ENCODE measurements at regions not wholly inside any gene's neighbourhood (a gene's known extent, or its start where the extent isn't known, plus 50 kb on each side); places are given as distances from the start of the nearest gene placed in this dataset.

GRCh38 chr14:101355284-101355683 lies 206.0 kb upstream of the DIO3 start:
- TF ChIP-seq ZFX (IDR thresholded peaks at IDR 0.05; ENCODE audit: borderline replicate concordance), result no peak
- TF ChIP-seq CTCF (IDR thresholded peaks at IDR 0.05), result no peak
- H3K27ac ChIP-seq, result no peak overlapping the region

GRCh38 chr14:101357038-101357437 lies 204.3 kb upstream of the DIO3 start:
- no peak for TF ChIP-seq ZFX (IDR thresholded peaks at IDR 0.05; ENCODE audit: borderline replicate concordance)
- TF ChIP-seq CTCF (IDR thresholded peaks at IDR 0.05), result no peak
- H3K27ac ChIP-seq, result no peak overlapping the region

DNA sequence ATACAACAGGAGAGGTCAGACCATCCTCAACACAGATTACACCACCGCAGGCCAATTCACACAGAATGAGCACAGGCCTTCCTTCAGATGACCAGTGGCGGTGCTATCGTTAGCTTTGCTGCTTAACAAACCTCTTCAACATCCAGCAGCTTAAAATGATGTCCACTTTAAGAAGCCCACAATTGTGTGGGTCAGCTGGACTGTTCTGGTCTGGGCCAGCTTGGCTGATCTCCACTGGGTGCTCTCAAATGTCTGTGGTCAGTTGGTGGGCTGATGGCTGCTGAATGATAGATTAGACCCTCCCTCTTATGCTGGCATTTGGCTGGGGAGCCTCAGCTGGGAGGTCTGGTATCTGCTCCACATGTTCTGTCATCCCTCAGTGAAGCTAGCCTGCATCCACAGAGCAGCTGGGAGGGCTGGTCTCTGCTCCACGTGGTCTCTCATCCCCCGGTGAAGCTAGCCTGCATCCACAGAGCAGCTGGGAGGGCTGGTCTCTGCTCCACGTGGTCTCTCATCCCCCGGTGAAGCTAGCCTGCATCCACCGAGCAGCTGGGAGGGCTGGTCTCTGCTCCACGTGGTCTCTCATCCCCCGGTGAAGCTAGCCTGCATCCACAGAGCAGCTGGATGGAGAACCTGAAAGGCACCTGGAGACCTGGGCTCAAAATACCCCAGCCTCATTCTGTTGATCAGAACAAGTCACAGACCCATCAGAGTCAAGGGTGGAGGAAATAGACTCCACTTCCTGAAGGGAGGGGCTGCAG lies 203.6 kb upstream of the DIO3 start:
- H3K27ac ChIP-seq, result no peak overlapping the region
- TF ChIP-seq ZFX (IDR thresholded peaks at IDR 0.05; ENCODE audit: borderline replicate concordance) (no peak), CTCF (IDR thresholded peaks at IDR 0.05) (no peak)

GRCh38 chr14:101358320-101359125 lies 202.8 kb upstream of the DIO3 start:
- TF ChIP-seq CTCF (IDR thresholded peaks at IDR 0.05) (no peak), ZFX (IDR thresholded peaks at IDR 0.05; ENCODE audit: borderline replicate concordance) (no peak)

DNA sequence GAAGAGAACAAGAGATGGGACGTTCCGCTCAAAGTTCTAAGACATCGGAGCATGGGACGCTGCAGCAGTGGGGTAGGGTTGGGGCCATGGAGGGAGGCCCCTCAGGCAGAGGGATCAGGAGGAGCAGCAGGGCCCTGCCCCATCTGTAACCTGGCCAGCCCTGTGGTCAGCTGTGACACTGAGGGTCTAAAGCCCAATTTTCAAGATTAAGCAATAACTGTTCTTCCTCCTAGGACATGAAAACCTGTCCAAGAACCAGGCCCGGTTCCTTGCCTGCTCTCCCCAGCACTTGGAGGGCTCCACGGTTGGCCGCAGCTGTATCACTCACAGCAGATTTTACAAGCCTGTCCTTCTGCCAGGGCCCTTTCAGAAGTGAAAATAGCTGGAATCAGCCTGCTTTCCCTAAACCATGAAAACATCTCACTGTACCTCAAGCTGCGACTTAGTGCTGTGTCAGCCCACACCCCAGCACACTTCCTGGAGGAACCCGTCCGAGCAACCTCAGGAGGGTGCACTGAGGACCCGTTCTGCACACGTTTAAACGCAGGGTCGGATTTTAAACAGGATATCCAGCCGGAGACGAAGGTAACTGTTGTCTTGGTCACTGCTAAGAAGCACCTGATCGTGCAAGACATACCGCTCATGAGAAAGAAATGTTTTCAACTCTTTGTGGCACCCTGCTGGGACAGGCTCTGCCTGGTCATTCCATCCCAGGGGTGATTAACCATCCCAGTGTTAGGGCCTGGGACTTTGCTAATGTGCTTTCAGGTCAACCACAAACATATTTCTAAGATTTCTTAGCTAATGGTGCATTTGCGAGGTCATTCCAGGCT lies 201.9 kb upstream of the DIO3 start:
- no peak overlapping the region for H3K27ac ChIP-seq
- TF ChIP-seq ZFX (IDR thresholded peaks at IDR 0.05; ENCODE audit: borderline replicate concordance) (no peak), CTCF (IDR thresholded peaks at IDR 0.05) (no peak)

More at GRCh38 chr14:101358320-101359125, 202.8 kb upstream of the DIO3 start:
- H3K27ac ChIP-seq, result no peak overlapping the region

- TF ChIP-seq ZFX (IDR thresholded peaks at IDR 0.05; ENCODE audit: borderline replicate concordance) (no peak), CTCF (IDR thresholded peaks at IDR 0.05) (no peak)
- H3K27ac ChIP-seq, result no peak overlapping the region
Measured at GRCh38 chr14:101360054-101360911, 201.0 kb upstream of the DIO3 start.

Data from 22Rv1 (cell line).